ENCODE measurements at regions not wholly inside any gene's neighbourhood (a gene's known extent, or its start where the extent isn't known, plus 50 kb on each side); places are given as distances from the start of the nearest gene placed in this dataset.

- H3K4me3 ChIP-seq = no peak overlapping the region
- H3K27me3 ChIP-seq = no peaks in the 10 kb centered on the region
- H3K9me3 Mint-ChIP-seq = no peaks in the 10 kb centered on the region
- no peak for DNase-seq (ENCODE audit: low spot score)
- H3K27ac Mint-ChIP-seq = no peak overlapping the region
- no peak overlapping the region for H3K27ac ChIP-seq
- H3K4me2 ChIP-seq = no peak overlapping the region
- no peaks in the 10 kb centered on the region for H3K36me3 Mint-ChIP-seq
- H3K79me2 ChIP-seq (ENCODE audit: low read depth) = no peaks in the 10 kb centered on the region
- peaks cover 4% of the 10 kb centered on the region for H3K4me1 Mint-ChIP-seq
- no peaks in the 10 kb centered on the region for H3F3A ChIP-seq (ENCODE audit: low read depth)
- H3K4me3 Mint-ChIP-seq = no peak overlapping the region
- H3K4me1 ChIP-seq = no peaks in the 10 kb centered on the region
- H3K9me3 ChIP-seq (ENCODE audit: low read depth) = no peaks in the 10 kb centered on the region
- no peak overlapping the region for H2AFZ ChIP-seq (replicated peaks)
- no peak overlapping the region for H3K9ac ChIP-seq
- TF ChIP-seq EZH2 (IDR thresholded peaks at IDR 0.05) (no peak), EZH2phosphoT487 (IDR thresholded peaks at IDR 0.05) (no peak), CTCF (IDR thresholded peaks at IDR 0.05) (no peak)
- H3K27me3 Mint-ChIP-seq (ENCODE audit: insufficient read depth, low read depth) = no peaks in the 10 kb centered on the region
- H4K20me1 ChIP-seq (ENCODE audit: low read depth) = no peaks in the 10 kb centered on the region
- no peaks in the 10 kb centered on the region for H3K36me3 ChIP-seq
These were observed 96.5 kb upstream of the PDGFD start for GRCh38 chr11:104260456-104260855.

GRCh38 chr11:104259121-104259610 lies 95.2 kb upstream of the PDGFD start:
- Histone ChIP-seq H3K27ac (no peak overlapping the region), H3K9ac (no peak overlapping the region), H3K27me3 (no peaks in the 10 kb centered on the region), H3K4me3 (no peak overlapping the region), H3K9me3 (ENCODE audit: low read depth) (no peaks in the 10 kb centered on the region), H3K4me1 (no peaks in the 10 kb centered on the region), H3F3A (ENCODE audit: low read depth) (no peaks in the 10 kb centered on the region), H3K79me2 (ENCODE audit: low read depth) (no peaks in the 10 kb centered on the region), H3K36me3 (no peaks in the 10 kb centered on the region), H2AFZ (replicated peaks) (no peak overlapping the region), H3K4me2 (no peak overlapping the region), H4K20me1 (ENCODE audit: low read depth) (no peaks in the 10 kb centered on the region)
- peaks cover 2% of the 10 kb centered on the region for H3K27me3 Mint-ChIP-seq (ENCODE audit: insufficient read depth, low read depth)
- no peaks in the 10 kb centered on the region for H3K9me3 Mint-ChIP-seq
- H3K4me3 Mint-ChIP-seq = no peak overlapping the region
- H3K36me3 Mint-ChIP-seq = no peaks in the 10 kb centered on the region
- H3K27ac Mint-ChIP-seq = no peak overlapping the region
- H3K4me1 Mint-ChIP-seq = peaks cover 4% of the 10 kb centered on the region
- TF ChIP-seq EZH2 (IDR thresholded peaks at IDR 0.05) = no peak
- no peak for TF ChIP-seq EZH2phosphoT487 (IDR thresholded peaks at IDR 0.05)
- no peak for TF ChIP-seq CTCF (IDR thresholded peaks at IDR 0.05)
- no peak for DNase-seq (ENCODE audit: low spot score)

- H3K27me3 Mint-ChIP-seq (ENCODE audit: insufficient read depth, low read depth) = peaks cover 2% of the 10 kb centered on the region
- H3K9ac ChIP-seq = no peak overlapping the region
- H3F3A ChIP-seq (ENCODE audit: low read depth) = no peaks in the 10 kb centered on the region
- H3K27me3 ChIP-seq = no peaks in the 10 kb centered on the region
- TF ChIP-seq EZH2 (IDR thresholded peaks at IDR 0.05) = no peak
- TF ChIP-seq CTCF (IDR thresholded peaks at IDR 0.05) = peak; percentile 35
- no peak for TF ChIP-seq EZH2phosphoT487 (IDR thresholded peaks at IDR 0.05)
- no peaks in the 10 kb centered on the region for H4K20me1 ChIP-seq (ENCODE audit: low read depth)
- H3K4me1 Mint-ChIP-seq = peaks cover 4% of the 10 kb centered on the region
- DNase-seq (ENCODE audit: low spot score) = no peak
- no peaks in the 10 kb centered on the region for H3K36me3 ChIP-seq
- H3K4me3 ChIP-seq = no peak overlapping the region
- no peaks in the 10 kb centered on the region for H3K79me2 ChIP-seq (ENCODE audit: low read depth)
- H3K4me1 ChIP-seq = no peaks in the 10 kb centered on the region
- no peaks in the 10 kb centered on the region for H3K9me3 ChIP-seq (ENCODE audit: low read depth)
- H2AFZ ChIP-seq (replicated peaks) = no peak overlapping the region
- H3K4me3 Mint-ChIP-seq = no peak overlapping the region
- H3K27ac Mint-ChIP-seq = no peak overlapping the region
- no peaks in the 10 kb centered on the region for H3K36me3 Mint-ChIP-seq
- no peak overlapping the region for H3K4me2 ChIP-seq
- H3K27ac ChIP-seq = no peak overlapping the region
- H3K9me3 Mint-ChIP-seq = peaks cover 2% of the 10 kb centered on the region
These were observed 92.6 kb upstream of the PDGFD start for GRCh38 chr11:104256525-104256924.
